ENCODE measurements at regions not wholly inside any gene's neighbourhood (a gene's known extent, or its start where the extent isn't known, plus 50 kb on each side); places are given as distances from the start of the nearest gene placed in this dataset.

DNA sequence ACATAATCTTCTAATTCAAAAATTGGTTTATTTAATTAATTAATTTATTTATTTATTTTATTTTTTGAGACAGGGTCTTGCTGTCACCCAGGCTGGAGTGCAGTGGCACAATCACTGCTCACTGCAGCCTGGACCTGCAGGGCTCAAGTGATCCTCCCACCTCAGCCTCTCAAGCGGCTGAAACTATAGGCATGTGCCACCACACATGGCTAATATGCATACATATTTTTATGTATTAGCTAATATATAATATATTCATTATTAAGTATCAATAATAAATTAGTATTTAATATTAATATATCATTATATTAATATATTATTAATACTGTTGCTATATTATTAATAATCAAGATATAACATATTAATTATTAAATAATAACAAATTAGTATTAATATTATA lies 406.7 kb downstream of the GPATCH2 start:
- TF ChIP-seq, protein P1, sequence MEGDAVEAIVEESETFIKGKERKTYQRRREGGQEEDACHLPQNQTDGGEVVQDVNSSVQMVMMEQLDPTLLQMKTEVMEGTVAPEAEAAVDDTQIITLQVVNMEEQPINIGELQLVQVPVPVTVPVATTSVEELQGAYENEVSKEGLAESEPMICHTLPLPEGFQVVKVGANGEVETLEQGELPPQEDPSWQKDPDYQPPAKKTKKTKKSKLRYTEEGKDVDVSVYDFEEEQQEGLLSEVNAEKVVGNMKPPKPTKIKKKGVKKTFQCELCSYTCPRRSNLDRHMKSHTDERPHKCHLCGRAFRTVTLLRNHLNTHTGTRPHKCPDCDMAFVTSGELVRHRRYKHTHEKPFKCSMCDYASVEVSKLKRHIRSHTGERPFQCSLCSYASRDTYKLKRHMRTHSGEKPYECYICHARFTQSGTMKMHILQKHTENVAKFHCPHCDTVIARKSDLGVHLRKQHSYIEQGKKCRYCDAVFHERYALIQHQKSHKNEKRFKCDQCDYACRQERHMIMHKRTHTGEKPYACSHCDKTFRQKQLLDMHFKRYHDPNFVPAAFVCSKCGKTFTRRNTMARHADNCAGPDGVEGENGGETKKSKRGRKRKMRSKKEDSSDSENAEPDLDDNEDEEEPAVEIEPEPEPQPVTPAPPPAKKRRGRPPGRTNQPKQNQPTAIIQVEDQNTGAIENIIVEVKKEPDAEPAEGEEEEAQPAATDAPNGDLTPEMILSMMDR (IDR thresholded peaks at IDR 0.05) = no peak
- TF ChIP-seq POLR2A (IDR thresholded peaks at IDR 0.05) (no peak), POLR2AphosphoS5 (IDR thresholded peaks at IDR 0.05) (no peak), EP300 (IDR thresholded peaks at IDR 0.05) (no peak)
